CD4-positive, alpha-beta T cell treated with Interleukin-6 at 100 ng/mL for 8 hours (primary cell): ENCODE measurements at regions not wholly inside any gene's neighbourhood (a gene's known extent, or its start where the extent isn't known, plus 50 kb on each side); places are given as distances from the start of the nearest gene placed in this dataset.

Experiments
- DNase-seq: peaks from one replicate; pipeline ENCODE4 v3.0.0-alpha.2; 2020; ENCODE audit warnings: mixed read lengths, low spot score

DNA sequence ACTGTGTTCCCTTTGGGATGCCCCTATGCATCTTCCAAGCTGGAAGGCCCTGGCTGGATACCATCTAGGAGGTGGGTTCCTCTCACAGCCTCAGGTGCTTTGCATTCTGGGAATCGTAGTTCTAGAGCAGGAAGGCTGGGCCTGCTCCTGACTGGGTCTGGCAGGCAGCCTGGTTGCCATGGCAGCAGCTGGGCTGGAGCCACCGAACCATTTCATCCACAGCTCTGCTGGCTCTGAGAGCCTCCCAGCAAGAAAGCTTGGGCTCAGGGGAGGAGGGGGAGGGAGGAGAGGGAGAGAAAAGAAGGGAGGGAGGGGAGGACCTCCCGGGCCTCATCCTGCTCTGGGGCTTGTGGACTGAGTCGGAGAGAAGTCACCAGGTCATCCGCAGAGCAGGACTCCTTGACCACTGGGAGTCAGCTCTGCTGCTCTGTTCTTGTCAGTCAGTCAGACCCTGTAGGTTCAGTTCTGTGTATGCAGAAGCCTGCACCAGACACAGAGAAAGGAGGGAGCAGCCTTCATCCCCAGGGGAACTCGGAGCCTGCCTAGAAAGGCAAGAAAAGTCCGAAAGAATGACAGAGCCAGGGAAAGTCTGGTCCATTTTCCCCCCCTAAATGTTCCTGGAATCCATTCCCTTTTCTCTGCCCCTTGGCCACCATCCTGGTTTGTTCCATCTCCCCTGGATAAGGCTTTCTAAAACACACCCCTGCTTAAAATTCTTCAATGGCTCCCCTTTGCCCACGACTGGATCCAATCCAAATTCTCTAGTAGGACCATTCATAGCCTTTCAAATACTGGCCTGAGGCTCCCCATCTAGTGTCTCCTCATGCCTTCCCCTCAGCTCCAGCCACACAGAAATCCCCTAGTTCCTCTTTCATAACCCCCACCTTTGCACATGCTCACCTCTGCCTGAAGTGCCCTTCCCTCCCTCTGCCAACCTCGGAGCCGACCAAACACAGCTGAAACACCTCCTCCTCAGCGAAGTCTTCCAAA is 65.4 kb upstream of the ARAP3 start:
- no peak for DNase-seq

DNA sequence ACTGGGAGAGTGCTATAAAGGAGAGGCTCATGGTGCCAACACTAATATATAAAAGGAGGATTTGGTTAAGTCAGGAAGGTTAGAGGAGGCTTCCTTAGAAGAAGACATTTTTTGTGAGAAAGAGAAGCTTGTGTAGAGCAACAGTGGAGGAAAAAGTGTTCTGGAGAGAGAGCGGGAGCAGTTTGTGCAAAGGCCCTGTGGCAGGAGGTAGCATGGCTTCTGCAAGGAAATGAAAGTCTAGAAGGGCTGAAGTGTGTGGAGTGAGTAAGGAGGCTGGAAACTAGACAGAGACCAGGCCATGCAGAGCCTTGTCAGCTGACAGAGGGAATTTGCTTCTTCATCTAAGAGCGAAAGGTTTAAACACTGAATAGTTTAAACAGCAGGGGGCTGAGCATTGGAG is 64.4 kb upstream of the ARAP3 start:
- DNase-seq, result no peak

DNA sequence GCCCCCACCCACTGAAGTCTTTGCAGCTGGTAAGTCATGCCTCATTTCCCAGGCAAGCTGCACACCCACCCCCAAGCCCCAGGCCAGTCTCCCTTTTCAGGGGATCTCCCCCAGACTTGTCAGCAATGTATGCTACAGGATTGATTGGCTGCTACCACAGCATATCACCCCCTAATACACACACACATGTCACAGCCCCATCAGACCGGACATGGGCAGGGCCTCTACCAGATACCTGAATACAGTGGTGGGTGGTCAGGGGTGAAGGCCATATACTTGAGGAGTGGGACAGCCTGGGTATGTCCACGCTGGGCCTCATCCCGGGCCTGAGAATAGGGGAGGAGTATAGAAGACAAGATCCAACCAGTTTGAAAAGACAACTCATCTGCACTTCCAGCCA is 63.4 kb upstream of the ARAP3 start:
- DNase-seq, result no peak

DNA sequence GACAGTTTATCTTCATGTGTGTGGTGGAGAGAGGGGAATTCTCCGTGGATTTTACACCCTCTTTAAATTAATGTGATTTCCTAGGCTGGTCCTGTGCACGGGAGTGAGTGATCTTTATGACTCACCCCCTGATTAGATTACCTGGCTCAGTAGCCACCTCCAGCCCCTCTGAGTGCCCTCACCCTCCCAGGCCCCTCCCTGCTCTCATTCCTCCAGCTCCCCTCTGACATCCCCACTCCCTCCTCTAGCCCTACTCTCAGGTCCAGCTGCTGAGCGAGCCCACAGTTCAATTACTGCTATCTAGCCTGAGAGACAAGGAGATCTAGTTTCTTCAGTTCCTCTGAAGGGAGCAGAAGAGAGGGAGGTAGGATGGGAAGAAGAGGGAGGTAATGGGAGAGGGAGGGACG is 61.8 kb upstream of the ARAP3 start:
- no peak for DNase-seq

DNA sequence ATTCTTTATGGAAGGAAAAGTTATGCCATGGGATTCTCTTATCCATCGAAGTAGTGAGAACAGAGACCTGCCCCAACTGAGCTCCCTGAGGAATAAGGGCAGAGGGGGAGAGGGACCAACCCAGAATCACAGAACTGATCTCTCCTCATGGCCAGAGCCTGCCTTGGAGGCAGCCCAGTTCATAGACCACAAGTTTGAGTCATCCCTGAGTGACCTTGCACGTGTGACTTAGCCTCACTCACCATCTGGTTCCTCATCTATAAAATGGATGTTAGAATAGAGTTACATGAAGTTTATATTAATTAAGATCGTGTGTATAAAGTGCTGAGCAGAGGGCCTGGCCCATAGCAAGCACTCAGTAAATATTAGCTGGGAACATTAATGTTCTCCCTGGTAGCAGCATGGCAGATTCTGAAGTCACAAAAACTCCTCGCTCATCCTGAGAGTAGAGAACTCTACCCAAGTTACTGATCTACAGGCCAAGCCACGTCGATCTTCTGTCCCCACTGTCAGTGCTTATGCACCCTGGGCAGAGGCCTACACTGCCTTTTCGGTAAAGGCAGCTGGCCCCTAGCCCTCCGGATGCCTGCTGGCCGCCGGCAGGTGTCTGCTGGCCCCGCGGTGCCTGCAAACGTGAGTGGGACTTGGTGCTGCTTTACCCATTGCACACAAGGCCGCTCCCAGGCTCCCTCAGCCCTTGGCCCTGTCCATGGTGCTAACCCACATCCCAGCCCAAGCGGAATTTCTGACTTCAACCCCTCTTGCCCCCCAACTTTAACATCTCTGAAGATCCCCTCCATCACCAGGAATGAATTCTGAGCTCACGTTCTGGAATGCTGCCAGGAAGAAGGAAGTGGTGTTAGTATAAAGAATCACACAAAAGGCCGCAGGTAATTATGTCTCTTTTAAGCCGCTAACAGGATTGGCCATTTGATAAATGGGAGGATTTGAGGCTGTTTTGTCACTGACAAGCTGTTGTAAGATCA is 61.1 kb upstream of the ARAP3 start:
- DNase-seq, result no peak

DNA sequence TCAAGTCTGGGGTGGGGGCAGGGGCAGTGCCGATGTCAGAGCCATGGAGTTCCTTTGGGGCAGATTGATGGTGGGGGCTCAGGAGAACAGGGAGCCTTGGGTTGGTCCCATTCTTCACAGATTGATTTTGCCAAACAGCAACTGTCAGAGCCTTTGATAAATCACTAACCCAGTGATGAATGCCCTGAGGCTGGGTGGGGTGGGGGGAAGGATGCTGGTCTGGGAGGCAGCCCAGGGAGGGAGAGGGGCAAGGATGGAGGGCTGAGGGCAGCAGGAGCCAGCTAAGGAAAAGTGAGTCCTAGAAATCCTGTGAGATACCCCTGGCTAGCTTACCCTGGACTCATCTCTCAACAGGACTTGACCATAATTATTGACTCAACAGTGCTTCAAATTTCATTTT is 60.1 kb upstream of the ARAP3 start:
- no peak for DNase-seq

DNA sequence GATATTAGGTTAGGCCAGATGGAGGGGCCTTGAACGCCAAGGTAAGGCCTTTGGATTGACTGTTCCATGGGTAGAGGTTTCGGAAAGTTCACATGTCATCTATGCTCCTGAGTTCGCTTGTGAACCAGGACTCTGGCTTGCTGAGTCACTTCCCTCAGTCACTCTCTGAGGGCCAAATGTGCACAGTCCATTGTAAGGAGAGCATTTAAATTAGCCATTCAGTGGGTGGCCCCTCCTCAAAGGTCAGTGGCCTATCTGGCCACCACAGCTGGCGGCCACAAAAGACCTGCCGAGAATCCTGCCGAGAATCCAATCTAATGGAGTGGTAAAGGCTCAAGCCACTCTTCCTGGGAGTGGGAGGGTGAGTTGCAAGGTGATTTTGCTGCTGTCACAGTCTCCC is 58.9 kb upstream of the ARAP3 start:
- no peak for DNase-seq

DNA sequence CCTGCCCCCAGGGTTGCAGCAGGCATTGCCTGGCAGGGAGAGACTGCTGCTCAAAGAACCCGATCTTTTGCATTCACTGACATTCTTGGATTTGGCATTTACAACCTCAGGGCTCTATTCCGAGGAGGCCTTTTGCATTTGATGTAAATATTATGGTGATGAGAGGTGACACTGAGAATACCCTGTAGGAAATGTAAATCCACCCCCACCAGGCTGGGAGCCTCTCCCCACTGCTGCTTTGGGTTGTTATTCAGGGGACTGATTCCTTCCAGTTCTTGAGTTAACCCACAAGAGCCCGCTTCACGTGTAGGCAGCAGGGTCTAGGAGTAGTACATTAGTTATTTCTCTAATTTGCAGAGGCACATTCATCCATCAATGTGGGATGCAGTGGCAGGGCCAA is 55.5 kb upstream of the ARAP3 start:
- DNase-seq, result no peak

DNA sequence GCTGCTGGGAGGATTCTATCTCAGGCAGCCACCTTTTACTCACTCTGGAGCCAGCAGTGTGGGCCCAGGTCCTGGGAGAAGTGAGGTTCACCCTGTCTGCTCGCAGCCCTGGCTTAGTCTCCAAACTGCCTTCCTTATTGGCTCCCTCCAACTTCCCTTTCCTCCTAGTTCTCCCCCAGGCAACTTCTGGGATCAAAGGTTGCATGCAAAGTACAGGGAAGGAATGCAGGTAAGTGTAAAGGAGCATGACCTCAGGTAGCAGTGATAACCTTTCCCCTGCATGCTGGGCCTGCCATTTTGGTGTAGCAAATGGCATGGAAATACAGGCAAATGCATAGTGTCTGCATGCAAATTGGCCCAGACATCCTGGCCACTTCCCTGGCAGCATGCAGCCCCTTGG is 53.8 kb upstream of the ARAP3 start:
- no peak for DNase-seq

DNA sequence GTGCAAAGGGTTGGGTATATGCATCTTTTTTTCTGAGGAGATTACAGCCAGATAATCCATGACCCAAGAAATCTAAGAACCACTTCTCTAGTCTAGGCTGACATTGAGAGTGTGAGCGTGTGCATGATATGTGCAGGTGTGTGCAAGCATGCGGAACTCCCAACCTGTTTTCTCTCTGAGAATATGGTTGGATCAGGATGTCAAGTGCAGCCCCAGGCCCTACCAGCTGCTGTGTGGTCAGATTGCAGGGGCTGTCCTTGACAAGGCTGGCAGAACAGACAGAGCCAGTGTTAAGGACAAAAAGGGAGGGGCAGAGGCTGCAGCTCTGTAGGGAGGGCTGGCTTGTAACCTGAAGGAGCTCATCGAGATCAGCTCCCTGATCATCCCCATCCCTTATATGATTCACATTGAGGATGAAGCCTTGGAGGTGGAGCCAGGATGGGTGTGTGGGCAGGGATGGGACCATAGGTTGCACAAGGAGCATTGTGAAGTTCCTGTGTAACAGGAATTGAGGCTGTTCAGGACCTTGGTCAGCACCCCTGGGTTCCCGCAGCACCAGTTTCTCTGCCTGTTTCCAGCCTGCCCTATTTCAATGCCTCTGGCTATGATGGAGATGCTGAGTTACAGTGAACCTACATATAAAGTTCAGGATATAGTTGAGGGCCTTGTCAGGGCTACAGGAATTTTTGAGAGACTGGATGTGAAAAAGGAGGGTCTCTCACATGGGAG is 52.6 kb upstream of the ARAP3 start:
- peak; percentile 12 for DNase-seq

DNA sequence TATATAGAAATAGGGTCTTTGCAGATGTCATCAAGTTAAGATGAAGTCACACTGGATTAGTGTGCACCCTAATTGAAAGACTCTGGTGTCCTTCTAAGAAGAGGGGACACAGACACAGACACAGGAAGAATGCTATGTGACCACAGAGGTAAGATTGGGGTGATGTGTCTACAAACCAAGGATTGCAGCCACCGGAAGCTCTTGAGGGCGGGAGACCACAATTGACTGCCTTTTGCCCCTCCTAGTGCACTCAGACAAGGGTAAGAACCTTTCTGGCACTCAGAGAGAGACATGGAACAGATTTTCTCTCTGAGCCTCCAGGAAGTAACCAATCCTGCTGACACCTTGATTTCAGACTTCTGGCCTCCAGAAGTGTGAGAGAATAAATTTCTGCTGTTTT is 51.2 kb upstream of the ARAP3 start:
- DNase-seq, result no peak

DNA sequence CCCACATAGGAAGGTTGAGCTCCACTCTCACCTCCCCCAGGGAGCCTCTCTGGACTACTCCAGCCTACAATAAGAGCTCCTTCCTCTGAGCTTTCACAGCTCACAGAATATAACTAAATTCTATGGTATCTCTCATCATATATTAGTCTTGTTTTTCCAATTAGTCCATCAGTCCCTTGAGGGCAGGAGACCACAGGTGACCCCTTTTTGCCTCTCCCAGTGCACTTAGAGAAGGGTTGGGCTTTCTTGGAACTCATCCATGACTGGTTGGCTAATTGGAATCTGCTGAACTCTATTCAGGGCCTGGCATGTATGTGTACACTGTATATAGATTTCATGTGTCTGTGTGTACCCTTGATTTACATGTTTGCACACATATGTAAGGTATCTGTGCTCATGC is 50.4 kb upstream of the ARAP3 start:
- DNase-seq, result no peak
